ENCODE measurements at regions not wholly inside any gene's neighbourhood (a gene's known extent, or its start where the extent isn't known, plus 50 kb on each side); places are given as distances from the start of the nearest gene placed in this dataset.

- TF ChIP-seq EZH2 (IDR thresholded peaks at IDR 0.05): no peak
- TF ChIP-seq POLR2AphosphoS5 (IDR thresholded peaks at IDR 0.05; ENCODE audit: borderline replicate concordance, low read depth, low read length): no peak
These were observed 111.8 kb upstream of the H2AZ1 start for GRCh38 chr4:100061835-100062234.
